ENCODE measurements at regions not wholly inside any gene's neighbourhood (a gene's known extent, or its start where the extent isn't known, plus 50 kb on each side); places are given as distances from the start of the nearest gene placed in this dataset.

GRCh38 chr7:57210212-57210611 is 78.0 kb upstream of the ZNF479 start:
- peaks cover 43% of the 10 kb centered on the region for H3K9me3 Mint-ChIP-seq (ENCODE audit: unreplicated experiment)
- no peak overlapping the region for H3K4me3 Mint-ChIP-seq (ENCODE audit: unreplicated experiment)
- H3K36me3 Mint-ChIP-seq (ENCODE audit: unreplicated experiment) = peaks cover 19% of the 10 kb centered on the region
- H3K4me1 Mint-ChIP-seq (ENCODE audit: low read depth, unreplicated experiment) = no peaks in the 10 kb centered on the region
- no peak for TF ChIP-seq CTCF (IDR thresholded peaks at IDR 0.05; ENCODE audit: partially characterized antibody, unreplicated experiment)
- DNase-seq = no peak
- no peak overlapping the region for H3K27ac Mint-ChIP-seq (ENCODE audit: unreplicated experiment)
- peaks cover 4% of the 10 kb centered on the region for H3K27me3 Mint-ChIP-seq (ENCODE audit: unreplicated experiment)

GRCh38 chr7:57210871-57211270 is 78.6 kb upstream of the ZNF479 start:
- DNase-seq = no peak
- Mint-ChIP-seq H3K27ac (ENCODE audit: unreplicated experiment) (no peak overlapping the region), H3K9me3 (ENCODE audit: unreplicated experiment) (peaks cover 49% of the 10 kb centered on the region), H3K36me3 (ENCODE audit: unreplicated experiment) (peaks cover 26% of the 10 kb centered on the region), H3K27me3 (ENCODE audit: unreplicated experiment) (peaks cover 6% of the 10 kb centered on the region), H3K4me1 (ENCODE audit: low read depth, unreplicated experiment) (no peaks in the 10 kb centered on the region), H3K4me3 (ENCODE audit: unreplicated experiment) (no peak overlapping the region)
- no peak for TF ChIP-seq CTCF (IDR thresholded peaks at IDR 0.05; ENCODE audit: partially characterized antibody, unreplicated experiment)

- no peak for DNase-seq
- H3K36me3 Mint-ChIP-seq (ENCODE audit: unreplicated experiment) = peaks cover 32% of the 10 kb centered on the region
- H3K27me3 Mint-ChIP-seq (ENCODE audit: unreplicated experiment) = peaks cover 6% of the 10 kb centered on the region
- peaks cover 56% of the 10 kb centered on the region for H3K9me3 Mint-ChIP-seq (ENCODE audit: unreplicated experiment)
- no peak overlapping the region for H3K27ac Mint-ChIP-seq (ENCODE audit: unreplicated experiment)
- H3K4me1 Mint-ChIP-seq (ENCODE audit: low read depth, unreplicated experiment) = no peaks in the 10 kb centered on the region
- no peak for TF ChIP-seq CTCF (IDR thresholded peaks at IDR 0.05; ENCODE audit: partially characterized antibody, unreplicated experiment)
- H3K4me3 Mint-ChIP-seq (ENCODE audit: unreplicated experiment) = no peak overlapping the region
Observed at GRCh38 chr7:57211428-57212100, 79.3 kb upstream of the ZNF479 start.

GRCh38 chr7:57215423-57215822 is 83.2 kb upstream of the ZNF479 start:
- no peak for TF ChIP-seq CTCF (IDR thresholded peaks at IDR 0.05; ENCODE audit: partially characterized antibody, unreplicated experiment)
- H3K4me3 Mint-ChIP-seq (ENCODE audit: unreplicated experiment) = no peak overlapping the region
- H3K4me1 Mint-ChIP-seq (ENCODE audit: low read depth, unreplicated experiment) = no peaks in the 10 kb centered on the region
- H3K36me3 Mint-ChIP-seq (ENCODE audit: unreplicated experiment) = peaks cover 53% of the 10 kb centered on the region
- peaks cover 33% of the 10 kb centered on the region for H3K27me3 Mint-ChIP-seq (ENCODE audit: unreplicated experiment)
- H3K27ac Mint-ChIP-seq (ENCODE audit: unreplicated experiment) = no peak overlapping the region
- no peak for DNase-seq
- H3K9me3 Mint-ChIP-seq (ENCODE audit: unreplicated experiment) = peaks cover 67% of the 10 kb centered on the region

GRCh38 chr7:57216340-57216739 is 84.1 kb upstream of the ZNF479 start:
- no peak for TF ChIP-seq CTCF (IDR thresholded peaks at IDR 0.05; ENCODE audit: partially characterized antibody, unreplicated experiment)
- Mint-ChIP-seq H3K36me3 (ENCODE audit: unreplicated experiment) (peaks cover 60% of the 10 kb centered on the region), H3K4me3 (ENCODE audit: unreplicated experiment) (peak overlapping the region; percentile 11), H3K27me3 (ENCODE audit: unreplicated experiment) (peaks cover 41% of the 10 kb centered on the region), H3K4me1 (ENCODE audit: low read depth, unreplicated experiment) (no peaks in the 10 kb centered on the region), H3K9me3 (ENCODE audit: unreplicated experiment) (peaks cover 69% of the 10 kb centered on the region), H3K27ac (ENCODE audit: unreplicated experiment) (no peak overlapping the region)
- no peak for DNase-seq

Data from glutamatergic neuron (in vitro differentiated cells).